GM19240 (cell line): ENCODE measurements at regions not wholly inside any gene's neighbourhood (a gene's known extent, or its start where the extent isn't known, plus 50 kb on each side); places are given as distances from the start of the nearest gene placed in this dataset.

Experiments used
- DNase-seq: peaks from one replicate; pipeline ENCODE4 v3.0.0; 2011; ENCODE audit warnings: low spot score; ENCODE audit not compliant: insufficient read length

GRCh38 chr13:39282400-39282972 is 244.2 kb downstream of the NHLRC3 start:
- no peak for DNase-seq

- DNase-seq = no peak
Observed at GRCh38 chr13:39283072-39283471, 244.8 kb downstream of the NHLRC3 start.

GRCh38 chr13:39284801-39285388 is 246.6 kb downstream of the NHLRC3 start:
- no peak for DNase-seq
